B cell (primary cell): ENCODE measurements at regions not wholly inside any gene's neighbourhood (a gene's known extent, or its start where the extent isn't known, plus 50 kb on each side); places are given as distances from the start of the nearest gene placed in this dataset.

Source experiments
- ATAC-seq: fragments of 200-7000 bp; cut with Tn5 transposase; one replicate; pipeline ENCODE4 v1.10.0; 2021; ENCODE audit warnings: low read depth, mild to moderate bottlenecking, moderate number of reproducible peaks, moderate library complexity
- CTCF ChIA-PET: fragments of 350-600 bp; sonication (Branson Sonifier 250); formaldehyde crosslinking; loops from one replicate; lab custom pipeline; 2021; ENCODE audit warnings: antibody characterized with exemption, inconsistent platforms; lab: Charles Lee
- POLR2A ChIA-PET: fragments of 350-600 bp; sonication (Branson Sonifier 250); formaldehyde crosslinking; loops from one replicate; lab custom pipeline; 2021; ENCODE audit warnings: antibody characterized with exemption; lab: Charles Lee
- DNase-seq: peaks from one replicate; pipeline ENCODE4 v3.0.0; 2013
- H2AFZ ChIP-seq: 2 replicates; pipeline ENCODE4 v1.6.1; 2012; ENCODE audit warnings: mild to moderate bottlenecking, low read depth, low read length; ENCODE audit not compliant: insufficient read depth, poor library complexity, severe bottlenecking
- H3K27ac ChIP-seq, 2 donors: 1 replicate in 1 of 2; 2 replicates in 1 of 2; pipeline ENCODE4 v1.5.1; 2012 to 2013; ENCODE audit warnings: low read length in 2 of 2, mild to moderate bottlenecking in 2 of 2, moderate library complexity in 1 of 2
- H3K27me3 ChIP-seq, 4 experiments: fragments of 200-600 bp in 1 of 4; sonication (generic) in 1 of 4; replicated peaks in 1 of 4; 1 replicate in 2 of 4; 2 replicates in 2 of 4; pipeline versions ENCODE4 v1.6.1 to v1.7.0; 2013 to 2016; ENCODE audit warnings: low read length in 3 of 4, mild to moderate bottlenecking in 2 of 4, mixed read lengths in 1 of 4, moderate library complexity in 1 of 4; ENCODE audit not compliant: insufficient read depth in 4 of 4, control insufficient read depth in 3 of 4; ENCODE audit errors: control extremely low read depth in 1 of 4
- H3K36me3 ChIP-seq, 2 experiments: replicated peaks in 1 of 2; 1 replicate in 1 of 2; 2 replicates in 1 of 2; pipeline versions ENCODE4 v1.6.1 to v1.7.1; 2013; ENCODE audit warnings: low read length in 1 of 2; ENCODE audit not compliant: insufficient read depth in 2 of 2, control insufficient read depth in 1 of 2; ENCODE audit errors: control extremely low read depth in 1 of 2, extremely low read depth in 1 of 2
- H3K4me1 ChIP-seq, 2 donors: fragments of 200-600 bp in 1 of 2; sonication (generic) in 1 of 2; 1 replicate in 1 of 2; 2 replicates in 1 of 2; pipeline versions ENCODE4 v1.5.1 to v1.6.1; 2013 to 2017; ENCODE audit warnings: low read length in 2 of 2; ENCODE audit not compliant: control insufficient read depth in 2 of 2, insufficient read depth in 2 of 2
- H3K4me2 ChIP-seq: replicated peaks from 2 replicates; pipeline ENCODE3; 2012; ENCODE audit warnings: mild to moderate bottlenecking, low read depth, low read length; ENCODE audit not compliant: poor library complexity, severe bottlenecking
- H3K4me3 ChIP-seq, 5 experiments: fragments of 200-600 bp in 1 of 5; sonication (generic) in 1 of 5; 1 replicate in 3 of 5; 2 replicates in 2 of 5; pipeline versions ENCODE4 v1.5.1 to v1.7.0; 2011 to 2016; ENCODE audit warnings: low read length in 4 of 5, mild to moderate bottlenecking in 4 of 5, low read depth in 2 of 5, control low read depth in 1 of 5, moderate library complexity in 1 of 5; ENCODE audit not compliant: insufficient read depth in 1 of 5; ENCODE audit errors: control extremely low read depth in 1 of 5, extremely low read depth in 1 of 5
- H3K79me2 ChIP-seq: fragments of 200-600 bp; sonication (generic); one replicate; pipeline ENCODE4 v1.6.0; 2016; ENCODE audit warnings: low read length; ENCODE audit not compliant: control insufficient read depth, insufficient read depth
- H3K9ac ChIP-seq: fragments of 200-600 bp; sonication (generic); 2 replicates; pipeline ENCODE4 v1.6.1; 2017; ENCODE audit warnings: mild to moderate bottlenecking, low read length, moderate library complexity
- H3K9me3 ChIP-seq, 3 donors: one replicate each; pipeline versions ENCODE4 v1.6.1 to v1.7.1; 2013; ENCODE audit warnings: low read length in 2 of 3; ENCODE audit not compliant: control insufficient read depth in 2 of 3, insufficient read depth in 1 of 3; ENCODE audit errors: control extremely low read depth in 1 of 3
- H4K20me1 ChIP-seq: 2 replicates; pipeline ENCODE4 v1.6.0; 2012; ENCODE audit warnings: mild to moderate bottlenecking, low read length; ENCODE audit not compliant: insufficient read depth, control insufficient read depth, poor library complexity, severe bottlenecking
- H3K27ac Mint-ChIP-seq: one replicate; pipeline ENCODE4 v1.8.0; 2021; ENCODE audit warnings: mixed read lengths
- H3K27me3 Mint-ChIP-seq: one replicate; pipeline ENCODE4 v1.8.0; 2021; ENCODE audit warnings: mixed read lengths
- H3K4me1 Mint-ChIP-seq: one replicate; pipeline ENCODE4 v1.8.0; 2021; ENCODE audit warnings: mixed read lengths
- H3K4me3 Mint-ChIP-seq: one replicate; pipeline ENCODE4 v1.8.0; 2021; ENCODE audit warnings: mixed read lengths
- H3K9me3 Mint-ChIP-seq: one replicate; pipeline ENCODE4 v1.8.0; 2022; ENCODE audit warnings: mixed read lengths; ENCODE audit not compliant: insufficient read depth
- CTCF ChIP-seq: fragments of 200-600 bp; IDR thresholded peaks from one replicate; pipeline ENCODE4 v1.8.0; 2022; ENCODE audit warnings: antibody characterized with exemption, mild to moderate bottlenecking
- EZH2 ChIP-seq: IDR thresholded peaks from 2 replicates; pipeline ENCODE4 v1.6.1; 2012; ENCODE audit warnings: borderline replicate concordance, low read depth, mild to moderate bottlenecking, moderate library complexity, low read length; ENCODE audit not compliant: insufficient read depth, poor library complexity, severe bottlenecking
- WGBS: methylation state at CpG from one replicate; pipeline ENCODE4 v1.1.5; 2013; ENCODE audit warnings: missing lambda C conversion rate; ENCODE audit not compliant: insufficient coverage; 5-methylcytosine and 5-hydroxymethylcytosine counted together
- intact Hi-C: fragments of 100-400 bp; cut with micrococcal nuclease; formaldehyde crosslinking; loops from one replicate; pipeline ENCODE4 v1.10.0; 2022

GRCh38 chr6:15915508-15916178 is 213.2 kb upstream of the MYLIP start:
- Histone ChIP-seq H2AFZ (no peak overlapping the region), H3K4me2 (no peak overlapping the region), H3K9ac (no peak overlapping the region), H3K27ac (no peak overlapping the region), H4K20me1 (no peaks in the 10 kb centered on the region), H3K4me1 (no peaks in the 10 kb centered on the region), H3K36me3 (no peaks in the 10 kb centered on the region), H3K9me3 (no peaks in the 10 kb centered on the region), H3K4me3 (no peak overlapping the region), H3K27me3 (no peaks in the 10 kb centered on the region), H3K79me2 (no peaks in the 10 kb centered on the region)
- ChIA-PET POLR2A (no interaction called here), CTCF (no interaction called here)
- H3K4me3 Mint-ChIP-seq = no peak overlapping the region
- H3K4me1 Mint-ChIP-seq = no peaks in the 10 kb centered on the region
- no peaks in the 10 kb centered on the region for H3K27me3 Mint-ChIP-seq
- no peaks in the 10 kb centered on the region for H3K9me3 Mint-ChIP-seq
- no peak for DNase-seq
- ATAC-seq = no peak
- no peak overlapping the region for H3K27ac Mint-ChIP-seq
- TF ChIP-seq CTCF = no peak
- TF ChIP-seq EZH2 = no peak
- 97% methylated on average over 5 of the region's 8 CpGs for WGBS
- intact Hi-C loops = no loop called here

- no peak for DNase-seq
- Mint-ChIP-seq H3K9me3 (no peaks in the 10 kb centered on the region), H3K27ac (no peak overlapping the region), H3K4me3 (no peak overlapping the region), H3K27me3 (no peaks in the 10 kb centered on the region), H3K4me1 (no peaks in the 10 kb centered on the region)
- Histone ChIP-seq H3K9ac (no peak overlapping the region), H2AFZ (peak overlapping the region; percentile 2), H3K4me1 (no peaks in the 10 kb centered on the region), H3K4me3 (no peak overlapping the region), H3K27ac (no peak overlapping the region), H3K27me3 (no peaks in the 10 kb centered on the region), H3K9me3 (no peaks in the 10 kb centered on the region), H4K20me1 (no peaks in the 10 kb centered on the region), H3K36me3 (no peaks in the 10 kb centered on the region), H3K4me2 (no peak overlapping the region), H3K79me2 (no peaks in the 10 kb centered on the region)
- TF ChIP-seq EZH2 (no peak), CTCF (no peak)
- POLR2A ChIA-PET = no interaction called here
- ATAC-seq = no peak
- intact Hi-C loops = no loop called here
- CTCF ChIA-PET = no interaction called here
- no CpG with 5 or more reads among the region's 2 CpGs for WGBS
Observed at GRCh38 chr6:15914553-15914952, 214.3 kb upstream of the MYLIP start.
